ENCODE measurements at regions not wholly inside any gene's neighbourhood (a gene's known extent, or its start where the extent isn't known, plus 50 kb on each side); places are given as distances from the start of the nearest gene placed in this dataset.

DNA sequence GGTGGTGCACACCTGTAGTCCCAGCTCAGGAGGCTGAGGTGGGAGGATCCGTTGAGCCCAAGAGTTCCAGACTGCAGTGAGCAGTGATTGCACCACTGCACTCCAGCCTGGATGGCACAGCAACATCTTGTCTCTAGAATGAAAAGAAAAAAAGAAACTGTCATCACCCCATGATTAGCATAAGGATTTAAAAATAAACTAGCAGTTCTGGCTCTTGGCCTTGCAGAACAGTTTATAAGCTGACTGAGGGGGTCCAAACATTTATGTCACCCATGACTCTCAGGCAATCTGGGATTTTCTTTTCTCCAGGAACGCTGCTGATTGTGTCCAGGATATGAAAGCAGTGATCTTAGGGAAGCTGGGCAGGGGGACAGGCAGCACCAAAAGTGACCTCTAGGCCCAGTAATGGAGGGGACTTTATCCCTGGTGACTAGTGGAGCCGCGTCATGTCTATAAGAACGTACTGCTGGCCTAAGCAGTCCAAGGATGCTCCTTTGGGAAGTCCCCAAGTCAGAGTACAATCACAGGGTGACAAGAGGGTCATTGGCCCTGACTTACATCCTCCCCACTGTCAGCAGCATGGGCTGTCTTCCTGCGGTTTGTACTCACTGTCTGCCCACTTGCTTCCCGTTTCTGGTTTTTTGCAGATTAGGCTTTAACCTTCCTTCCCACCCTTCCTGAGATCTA lies 177.4 kb downstream of the ARHGAP12 start:
- no peaks in the 10 kb centered on the region for H3K27me3 ChIP-seq (ENCODE audit: insufficient read depth, poor library complexity, severe bottlenecking)
- no peak overlapping the region for H3K27ac ChIP-seq (replicated peaks)
- no peak for TF ChIP-seq GABPA (IDR thresholded peaks at IDR 0.05; ENCODE audit: low read depth)
- TF ChIP-seq CTCF (IDR thresholded peaks at IDR 0.05; ENCODE audit: insufficient read depth, low read length) = no peak
- TF ChIP-seq, protein P1, sequence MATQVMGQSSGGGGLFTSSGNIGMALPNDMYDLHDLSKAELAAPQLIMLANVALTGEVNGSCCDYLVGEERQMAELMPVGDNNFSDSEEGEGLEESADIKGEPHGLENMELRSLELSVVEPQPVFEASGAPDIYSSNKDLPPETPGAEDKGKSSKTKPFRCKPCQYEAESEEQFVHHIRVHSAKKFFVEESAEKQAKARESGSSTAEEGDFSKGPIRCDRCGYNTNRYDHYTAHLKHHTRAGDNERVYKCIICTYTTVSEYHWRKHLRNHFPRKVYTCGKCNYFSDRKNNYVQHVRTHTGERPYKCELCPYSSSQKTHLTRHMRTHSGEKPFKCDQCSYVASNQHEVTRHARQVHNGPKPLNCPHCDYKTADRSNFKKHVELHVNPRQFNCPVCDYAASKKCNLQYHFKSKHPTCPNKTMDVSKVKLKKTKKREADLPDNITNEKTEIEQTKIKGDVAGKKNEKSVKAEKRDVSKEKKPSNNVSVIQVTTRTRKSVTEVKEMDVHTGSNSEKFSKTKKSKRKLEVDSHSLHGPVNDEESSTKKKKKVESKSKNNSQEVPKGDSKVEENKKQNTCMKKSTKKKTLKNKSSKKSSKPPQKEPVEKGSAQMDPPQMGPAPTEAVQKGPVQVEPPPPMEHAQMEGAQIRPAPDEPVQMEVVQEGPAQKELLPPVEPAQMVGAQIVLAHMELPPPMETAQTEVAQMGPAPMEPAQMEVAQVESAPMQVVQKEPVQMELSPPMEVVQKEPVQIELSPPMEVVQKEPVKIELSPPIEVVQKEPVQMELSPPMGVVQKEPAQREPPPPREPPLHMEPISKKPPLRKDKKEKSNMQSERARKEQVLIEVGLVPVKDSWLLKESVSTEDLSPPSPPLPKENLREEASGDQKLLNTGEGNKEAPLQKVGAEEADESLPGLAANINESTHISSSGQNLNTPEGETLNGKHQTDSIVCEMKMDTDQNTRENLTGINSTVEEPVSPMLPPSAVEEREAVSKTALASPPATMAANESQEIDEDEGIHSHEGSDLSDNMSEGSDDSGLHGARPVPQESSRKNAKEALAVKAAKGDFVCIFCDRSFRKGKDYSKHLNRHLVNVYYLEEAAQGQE (IDR thresholded peaks at IDR 0.05; ENCODE audit: insufficient replicate concordance, low read depth) = no peak
- peak; percentile 1; the same call in 1 of the 2 replicates for TF ChIP-seq SPI1 (IDR thresholded peaks at IDR 0.05; ENCODE audit: borderline replicate concordance, low read depth)
- TF ChIP-seq POLR2AphosphoS5 (IDR thresholded peaks at IDR 0.05; ENCODE audit: low read depth) = no peak
- peak in 1 of 2 experiments; percentile 53 for DNase-seq (ENCODE audit: low read depth in 1 of 2, low spot score in 1 of 2)
- no peak overlapping the region for H3K4me3 ChIP-seq (replicated peaks; ENCODE audit: insufficient read depth, low read length)

GRCh38 chr10:31749981-31750840 lies 178.4 kb downstream of the ARHGAP12 start:
- Histone ChIP-seq H3K27me3 (ENCODE audit: insufficient read depth, poor library complexity, severe bottlenecking) (no peaks in the 10 kb centered on the region), H3K27ac (replicated peaks) (no peak overlapping the region), H3K4me3 (replicated peaks; ENCODE audit: insufficient read depth, low read length) (no peak overlapping the region)
- TF ChIP-seq GABPA (IDR thresholded peaks at IDR 0.05; ENCODE audit: low read depth) (no peak), POLR2AphosphoS5 (IDR thresholded peaks at IDR 0.05; ENCODE audit: low read depth) (no peak), CTCF (IDR thresholded peaks at IDR 0.05; ENCODE audit: insufficient read depth, low read length) (no peak), SPI1 (IDR thresholded peaks at IDR 0.05; ENCODE audit: borderline replicate concordance, low read depth) (no peak)
- TF ChIP-seq, protein P1 (IDR thresholded peaks at IDR 0.05; ENCODE audit: insufficient replicate concordance, low read depth) = no peak
- DNase-seq (ENCODE audit: low read depth in 1 of 2, low spot score in 1 of 2) = no peak

- Histone ChIP-seq H3K4me3 (replicated peaks; ENCODE audit: insufficient read depth, low read length) (no peak overlapping the region), H3K27ac (replicated peaks) (no peak overlapping the region), H3K27me3 (ENCODE audit: insufficient read depth, poor library complexity, severe bottlenecking) (no peaks in the 10 kb centered on the region)
- no peak for DNase-seq (ENCODE audit: low read depth in 1 of 2, low spot score in 1 of 2)
- TF ChIP-seq GABPA (IDR thresholded peaks at IDR 0.05; ENCODE audit: low read depth) (no peak), POLR2AphosphoS5 (IDR thresholded peaks at IDR 0.05; ENCODE audit: low read depth) (no peak), CTCF (IDR thresholded peaks at IDR 0.05; ENCODE audit: insufficient read depth, low read length) (no peak), SPI1 (IDR thresholded peaks at IDR 0.05; ENCODE audit: borderline replicate concordance, low read depth) (no peak)
- TF ChIP-seq, protein P1 (IDR thresholded peaks at IDR 0.05; ENCODE audit: insufficient replicate concordance, low read depth) = no peak
These were observed 179.3 kb downstream of the ARHGAP12 start for GRCh38 chr10:31749301-31749700.

All from HL-60 (cell line).